Ammon's horn (tissue), 1 donor: ENCODE measurements at regions not wholly inside any gene's neighbourhood (a gene's known extent, or its start where the extent isn't known, plus 50 kb on each side); places are given as distances from the start of the nearest gene placed in this dataset.

Source experiments
- DNase-seq: peaks from one replicate; pipeline ENCODE4 v3.0.0-alpha.2; 2016; ENCODE audit warnings: low spot score

DNA sequence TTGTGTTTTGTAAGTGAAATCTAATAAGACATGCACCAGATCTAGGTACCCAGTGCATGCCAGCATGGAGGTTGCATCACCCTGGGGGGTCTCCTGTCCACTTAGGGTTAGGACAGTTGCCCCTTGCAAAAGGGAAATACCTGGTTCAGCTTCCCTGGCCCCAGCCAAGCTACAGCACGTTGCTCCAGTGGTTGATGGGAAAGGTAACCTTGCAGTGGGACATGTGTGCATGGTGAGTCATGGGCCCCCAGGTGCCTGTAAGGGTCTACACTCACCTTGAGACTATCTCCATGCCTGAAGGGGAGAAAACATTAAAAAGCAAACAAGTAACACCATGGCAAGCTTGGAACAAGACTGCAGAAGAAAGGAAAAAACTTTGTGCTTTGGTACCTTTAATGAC lies 143.9 kb downstream of the LSM5 start:
- no peak for DNase-seq

DNA sequence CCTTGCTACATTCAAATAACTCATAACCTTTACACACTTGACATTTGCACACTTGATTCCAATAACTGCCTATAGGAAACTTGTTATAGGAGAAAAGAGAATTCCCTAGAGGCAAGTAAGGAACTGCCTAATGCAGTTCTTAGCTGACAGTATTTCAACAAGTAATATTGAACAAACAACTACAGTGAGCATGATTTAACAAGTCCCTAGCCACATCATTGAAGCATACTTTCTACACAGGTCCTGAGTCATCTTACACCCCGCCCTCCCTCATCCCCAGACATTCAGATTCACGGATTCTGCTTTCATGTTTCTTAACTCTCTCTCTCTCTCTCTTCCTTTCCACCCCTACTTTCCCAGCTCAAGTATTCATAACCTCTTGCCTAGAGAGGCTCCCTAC lies 153.5 kb downstream of the LSM5 start:
- no peak for DNase-seq

DNA sequence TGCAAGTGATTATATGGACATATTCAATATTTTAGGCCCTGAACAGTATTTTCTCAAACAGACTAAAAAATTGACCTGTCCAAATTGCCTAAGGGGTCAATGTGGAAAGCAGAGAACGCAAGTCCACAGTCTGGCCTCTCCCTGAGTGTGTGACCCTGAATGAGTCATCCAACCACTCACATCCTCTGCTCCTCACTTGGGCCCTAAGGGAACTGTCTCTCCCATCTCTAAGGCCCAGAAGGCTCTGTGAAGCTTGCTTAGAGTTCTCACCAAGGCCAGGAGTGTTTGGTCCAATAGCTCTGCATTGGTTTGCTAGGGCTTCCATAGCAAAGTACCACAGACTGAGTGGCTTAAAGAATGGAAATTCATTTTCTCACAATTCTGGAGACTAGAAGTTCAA lies 155.1 kb downstream of the LSM5 start:
- DNase-seq, result no peak

DNA sequence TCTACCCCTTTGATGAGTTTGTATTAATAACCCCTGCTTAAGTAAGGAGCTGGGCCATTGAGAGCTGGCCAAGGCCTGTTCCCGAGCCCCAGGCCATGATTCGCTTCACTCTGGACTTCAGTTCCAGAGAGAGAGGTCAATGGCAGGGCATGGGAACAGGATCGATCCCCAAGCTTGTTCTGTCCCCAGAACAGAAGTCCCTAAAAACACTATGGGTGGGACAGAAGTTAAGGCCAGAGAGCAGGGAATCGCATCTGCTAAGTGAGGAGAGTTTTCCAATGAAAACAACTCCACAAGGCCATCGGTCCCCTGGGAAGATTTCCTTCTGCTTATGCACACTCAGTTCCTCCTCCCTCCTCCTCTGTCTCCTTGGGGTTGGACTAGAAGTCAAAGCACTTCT lies 159.6 kb downstream of the LSM5 start:
- no peak for DNase-seq

DNA sequence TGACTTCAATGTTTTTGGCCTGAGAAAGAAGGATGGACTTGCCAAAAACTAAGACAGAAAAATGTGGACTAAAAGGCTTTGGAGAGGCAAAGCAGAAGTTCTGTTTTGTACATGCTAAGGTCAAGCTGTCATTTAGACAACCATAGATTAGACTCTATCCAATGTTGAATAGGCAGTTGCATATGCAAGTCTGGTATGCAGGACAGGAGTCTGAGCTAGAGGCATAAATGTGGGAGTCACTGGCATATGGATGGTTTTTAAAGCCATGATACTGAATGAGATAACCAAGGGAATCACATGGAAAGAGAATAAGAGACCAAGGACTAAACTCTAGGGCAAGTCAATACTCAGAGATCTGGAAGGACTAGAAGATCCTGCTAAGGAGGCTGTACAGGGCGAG lies 164.1 kb downstream of the LSM5 start:
- no peak for DNase-seq

DNA sequence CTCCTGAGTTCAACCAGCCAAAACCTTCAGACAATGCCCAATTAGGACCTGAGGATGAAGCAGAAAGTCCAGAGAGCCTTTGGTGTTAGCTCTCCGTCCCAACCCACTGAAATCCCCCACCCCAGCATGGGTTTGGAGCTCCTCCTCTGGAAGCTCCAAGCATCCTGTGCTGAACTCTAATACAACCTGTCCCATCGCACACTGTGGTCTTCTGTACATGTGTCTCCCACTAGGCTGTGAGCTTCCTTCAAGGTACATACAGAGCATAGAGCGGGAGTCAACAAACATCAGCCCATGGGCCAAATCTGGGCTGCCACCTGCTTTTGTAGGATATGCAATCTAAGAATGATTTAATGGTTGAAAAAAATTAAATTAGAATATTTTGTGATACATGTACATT lies 166.5 kb downstream of the LSM5 start:
- DNase-seq, result no peak

DNA sequence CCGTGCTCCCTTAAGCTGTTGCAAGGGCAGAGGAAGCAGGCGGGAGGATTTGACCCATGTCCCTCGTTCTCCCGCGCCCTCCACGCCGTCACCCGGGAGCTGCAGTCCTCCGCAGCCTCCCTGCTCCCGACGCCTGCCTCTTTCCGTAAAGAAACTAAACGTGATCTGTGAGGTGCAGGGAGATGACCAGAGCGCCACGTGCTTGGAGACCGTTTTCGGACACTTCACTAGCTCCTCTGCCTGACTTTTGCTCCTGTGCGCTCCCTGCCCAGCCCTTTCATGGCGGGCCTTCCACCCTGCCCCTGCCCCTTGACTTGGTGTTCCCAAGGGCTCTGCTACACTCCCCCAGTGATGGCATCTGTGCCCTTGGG lies 171.2 kb downstream of the LSM5 start:
- no peak for DNase-seq

DNA sequence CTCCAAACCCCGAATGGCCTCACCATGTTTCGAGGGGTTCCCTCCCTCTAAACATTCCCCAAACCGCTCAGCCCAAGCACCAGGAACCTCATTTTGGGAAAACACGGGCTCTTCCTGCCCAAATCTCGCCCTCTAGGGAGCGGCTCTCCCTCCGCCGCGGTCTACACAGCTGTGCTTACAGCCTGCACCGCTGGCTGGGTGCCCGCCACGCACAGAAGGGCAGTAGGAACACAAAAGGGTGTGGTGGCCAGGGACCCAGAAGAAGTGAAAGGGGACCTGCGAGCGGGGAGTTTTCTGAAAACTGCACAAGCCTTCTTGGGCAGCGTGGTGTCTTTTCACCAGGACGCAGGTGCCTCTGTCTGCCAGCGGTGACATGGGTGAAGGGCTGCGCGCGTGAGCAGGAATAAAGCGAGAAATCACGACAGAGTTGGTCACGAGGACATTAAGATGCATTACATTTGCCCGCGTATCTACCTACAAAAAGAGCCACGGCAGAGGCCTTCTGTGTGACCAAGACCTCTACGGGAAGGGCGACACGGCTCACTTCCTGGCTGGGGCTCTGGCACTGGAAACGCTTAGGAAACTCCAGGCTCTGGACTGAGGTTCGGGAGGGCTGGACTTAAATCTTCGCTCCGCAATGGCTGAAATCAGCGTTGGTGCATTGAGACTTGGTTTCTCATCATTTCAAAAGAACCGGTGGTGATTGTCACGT lies 171.7 kb downstream of the LSM5 start:
- DNase-seq, result no peak

DNA sequence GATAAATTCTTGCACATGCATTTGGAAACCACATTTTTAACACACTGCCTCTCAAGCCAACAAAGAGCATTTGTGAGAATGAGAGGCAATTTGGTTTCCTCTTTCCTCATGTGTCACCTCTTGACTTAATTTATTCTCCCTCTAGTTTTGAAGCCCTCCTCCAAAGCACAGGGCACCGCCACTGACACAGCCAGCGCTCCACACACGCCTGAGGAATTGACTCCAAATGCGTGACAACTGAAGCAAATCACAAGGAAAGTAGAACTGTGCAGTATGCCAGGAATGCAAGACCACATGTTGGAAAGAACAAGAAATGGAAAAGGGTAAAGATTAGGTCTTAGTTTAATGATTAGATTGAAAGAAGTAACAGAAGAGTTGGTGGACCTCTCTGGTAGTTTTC lies 173.3 kb downstream of the LSM5 start:
- no peak for DNase-seq

DNA sequence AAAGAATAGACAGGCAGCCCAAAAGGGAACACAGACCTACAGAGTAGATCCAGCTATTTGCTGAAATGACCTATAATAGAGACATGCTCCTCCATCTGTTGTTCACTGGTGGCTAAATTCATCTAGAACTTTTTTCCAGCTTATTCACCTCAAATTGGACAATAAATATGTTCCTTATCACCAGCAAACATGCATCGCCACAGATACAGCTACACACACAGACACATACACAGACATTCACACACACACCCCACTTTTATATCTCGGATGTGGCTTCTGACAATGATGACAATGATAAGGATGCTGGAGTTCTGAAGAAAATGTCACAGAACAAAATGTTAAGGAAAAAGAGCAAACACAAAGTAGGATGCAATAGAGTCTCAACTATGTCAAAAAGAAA lies 175.4 kb downstream of the LSM5 start:
- no peak for DNase-seq

DNA sequence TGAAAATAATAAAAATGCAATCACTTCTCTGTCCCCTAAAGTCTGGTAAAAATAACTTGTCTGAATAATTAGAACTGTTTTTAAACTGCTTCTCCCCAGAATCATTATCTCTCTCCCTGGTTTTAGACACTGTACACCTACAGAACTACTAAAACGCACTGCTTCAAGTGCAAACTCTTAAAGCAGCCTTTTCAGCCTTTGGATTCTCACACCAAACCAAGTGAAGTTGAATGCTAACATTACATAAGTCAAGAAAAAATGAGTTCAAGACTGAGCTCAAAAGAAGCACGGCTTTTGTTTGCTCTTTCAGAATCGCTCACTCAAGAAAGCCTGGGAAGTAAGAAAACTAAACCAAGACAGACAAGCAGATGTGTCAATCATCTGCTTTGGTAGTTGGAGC lies 188.8 kb downstream of the LSM5 start:
- no peak for DNase-seq

DNA sequence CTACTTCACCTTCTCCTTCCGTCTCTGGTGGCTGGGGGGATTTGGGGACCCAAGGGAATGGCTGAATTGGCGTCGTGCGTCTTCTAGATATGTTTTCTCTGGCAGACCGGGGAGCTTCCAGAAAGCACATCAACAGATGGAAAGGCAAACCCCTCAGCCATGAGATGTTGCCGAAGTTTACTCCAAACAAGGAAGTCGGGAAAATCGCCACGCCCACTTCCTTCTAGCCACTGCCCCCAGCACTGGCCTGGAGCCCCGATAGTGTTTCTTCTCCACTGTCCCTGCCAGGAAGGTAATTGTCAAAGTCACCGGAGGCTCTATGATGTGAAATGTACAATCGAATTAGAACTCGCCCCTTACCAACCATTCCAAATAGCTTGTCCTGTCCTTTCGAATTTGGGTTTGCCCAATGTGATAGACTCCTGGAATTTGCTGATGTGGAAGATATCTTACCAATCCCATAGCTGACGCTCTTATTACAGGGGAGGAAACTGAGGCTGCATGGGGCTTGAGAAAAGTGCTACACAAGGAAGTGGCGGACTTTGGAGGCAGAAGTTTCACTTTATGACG lies 191.0 kb downstream of the LSM5 start:
- DNase-seq, result no peak

DNA sequence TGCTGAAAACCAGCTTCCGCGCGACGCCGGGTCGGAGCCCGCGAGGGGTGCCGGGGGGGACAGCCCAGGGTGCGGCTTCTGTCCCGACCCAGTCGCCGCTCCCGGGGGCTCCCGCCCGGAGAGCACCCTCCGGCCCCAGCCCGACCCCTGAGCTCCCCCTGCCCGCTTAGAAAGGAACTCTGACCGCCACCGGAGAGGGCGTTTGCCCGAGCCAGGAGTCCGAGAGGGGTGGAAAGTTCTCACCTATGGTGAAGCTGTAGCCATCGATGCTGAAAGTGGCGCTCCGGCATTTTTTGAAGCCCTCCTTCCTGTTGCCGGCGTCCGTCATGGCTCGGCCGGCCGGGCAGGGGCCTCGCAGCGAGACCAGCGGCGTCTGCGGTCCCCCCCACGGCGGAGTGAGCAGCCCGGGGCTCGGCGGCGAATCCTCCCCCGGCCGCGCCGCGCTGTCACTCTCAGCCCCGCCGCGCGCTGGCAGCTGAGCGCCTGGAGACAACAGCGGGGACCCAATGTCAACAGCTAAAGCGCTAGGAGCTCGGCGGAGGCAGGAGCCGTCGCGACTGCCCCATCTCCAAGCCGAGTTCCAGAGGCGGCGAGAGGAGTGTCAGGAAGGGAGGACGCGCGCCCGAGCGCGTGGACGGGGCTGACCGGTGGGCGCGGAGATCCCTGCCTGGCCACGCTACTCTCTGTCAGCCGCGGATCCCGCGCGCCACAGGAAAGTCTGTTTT lies 191.6 kb downstream of the LSM5 start:
- no peak for DNase-seq

DNA sequence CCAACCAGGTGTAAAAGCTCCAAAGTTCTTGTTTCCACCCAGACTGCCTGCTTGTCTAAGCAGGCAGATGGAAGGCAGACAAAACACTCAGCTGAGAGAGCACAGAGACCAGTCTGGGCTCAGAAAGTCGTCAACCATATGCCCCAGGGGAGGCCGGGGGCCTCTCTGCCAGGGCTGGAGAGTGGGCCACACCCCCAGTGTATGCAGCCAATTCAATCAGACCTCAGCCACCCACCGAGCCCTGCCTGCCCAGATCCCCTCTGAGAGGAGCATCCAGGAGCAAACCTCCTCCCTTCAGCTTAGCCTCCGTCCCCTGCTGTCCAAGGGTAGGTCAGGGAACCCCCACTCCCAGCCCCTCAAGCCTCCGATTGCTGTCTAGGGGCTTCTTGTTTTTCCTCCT lies 196.3 kb downstream of the LSM5 start:
- no peak for DNase-seq

DNA sequence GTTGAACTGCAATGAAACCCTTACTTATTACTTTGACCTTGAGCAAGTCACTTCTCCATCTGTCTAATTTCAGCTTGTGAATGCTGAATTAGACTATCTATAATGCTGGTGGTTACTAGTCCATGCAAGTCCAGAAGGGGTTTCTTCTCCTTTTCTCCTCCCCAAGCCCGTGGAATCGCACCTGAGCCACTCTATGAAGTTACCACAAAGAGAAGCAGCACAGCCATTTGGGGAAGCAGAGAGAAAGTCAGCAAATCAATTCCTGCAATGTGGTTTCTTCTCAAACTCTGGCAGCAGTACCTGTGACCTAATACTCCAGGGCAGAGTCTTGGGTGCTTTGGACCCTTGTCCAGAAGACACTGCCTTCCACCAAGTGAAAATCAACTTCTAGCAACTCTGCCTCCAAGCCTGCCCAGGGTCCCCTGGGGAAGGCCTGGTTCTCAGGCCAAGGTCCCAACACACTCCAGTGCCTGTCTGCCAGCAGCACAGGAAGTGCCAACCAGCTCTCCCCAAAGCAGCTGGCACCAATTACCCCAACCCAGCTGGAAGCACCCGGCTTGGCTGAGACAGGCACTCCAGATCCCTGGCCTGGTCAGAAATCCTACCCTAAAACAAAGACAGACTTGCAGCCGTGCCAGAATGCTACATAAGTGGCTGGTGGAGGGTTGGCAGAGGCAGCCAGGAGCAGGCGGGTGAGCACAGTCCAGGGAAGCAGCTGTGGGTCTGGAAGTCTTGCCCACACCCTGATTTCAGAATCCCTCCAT lies 200.3 kb downstream of the LSM5 start:
- DNase-seq, result peak; percentile 84

DNA sequence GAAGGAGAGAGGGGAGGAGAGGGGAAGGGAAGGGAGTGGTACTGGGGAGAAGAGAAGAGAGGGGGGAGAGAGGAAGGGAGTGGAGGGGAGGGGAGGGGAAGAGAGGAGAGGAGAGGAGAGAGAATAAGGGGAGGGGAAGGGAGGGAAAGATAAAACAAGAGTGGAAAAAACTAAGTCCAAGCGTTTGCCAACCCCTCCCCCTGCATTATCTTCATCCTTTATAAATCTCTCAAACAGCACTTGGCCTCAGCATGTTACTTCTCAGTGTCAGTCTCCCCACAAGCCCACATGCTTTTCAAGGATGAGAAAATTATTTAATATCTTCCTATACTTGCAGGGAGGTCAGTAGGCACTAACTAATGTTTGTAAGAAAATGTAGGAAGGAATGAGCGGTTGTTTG lies 204.5 kb downstream of the LSM5 start:
- no peak for DNase-seq

DNA sequence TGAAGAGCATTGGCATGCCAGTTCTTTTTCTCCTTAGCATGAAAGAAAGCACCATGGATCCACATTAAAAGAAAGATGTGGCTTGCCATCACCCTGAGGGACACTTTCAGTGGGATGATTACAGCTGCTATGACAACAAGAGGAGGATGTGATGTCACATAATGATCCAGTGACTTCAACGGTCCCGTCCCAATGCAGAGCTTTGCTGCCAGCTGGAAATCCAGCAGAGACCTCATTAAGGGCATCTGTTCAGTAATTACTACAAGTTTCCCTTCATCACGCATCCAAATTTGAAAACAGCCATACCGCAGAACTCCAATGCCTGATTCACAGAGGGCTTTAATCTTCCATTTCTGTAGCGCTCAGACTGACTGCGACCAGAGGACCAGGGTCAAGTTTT lies 206.6 kb downstream of the LSM5 start:
- DNase-seq, result no peak

DNA sequence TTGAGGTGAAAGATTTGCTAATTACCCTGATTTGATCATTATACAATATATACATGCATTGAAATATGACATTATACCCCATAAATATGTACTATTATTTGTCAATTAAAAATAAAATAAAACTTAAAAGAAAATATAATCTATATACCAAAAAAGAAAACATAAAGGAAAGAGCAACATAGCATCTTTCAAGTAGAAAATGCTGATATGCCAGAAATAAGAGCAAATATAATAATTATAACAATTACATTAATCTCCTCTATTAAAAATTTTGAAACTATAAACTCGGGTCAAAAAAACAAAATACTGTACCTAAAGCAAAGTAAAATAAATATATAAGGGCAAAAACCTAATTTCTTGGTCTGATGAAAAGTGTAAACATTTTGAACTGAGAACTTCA lies 209.3 kb upstream of the PDE1C start:
- no peak for DNase-seq

DNA sequence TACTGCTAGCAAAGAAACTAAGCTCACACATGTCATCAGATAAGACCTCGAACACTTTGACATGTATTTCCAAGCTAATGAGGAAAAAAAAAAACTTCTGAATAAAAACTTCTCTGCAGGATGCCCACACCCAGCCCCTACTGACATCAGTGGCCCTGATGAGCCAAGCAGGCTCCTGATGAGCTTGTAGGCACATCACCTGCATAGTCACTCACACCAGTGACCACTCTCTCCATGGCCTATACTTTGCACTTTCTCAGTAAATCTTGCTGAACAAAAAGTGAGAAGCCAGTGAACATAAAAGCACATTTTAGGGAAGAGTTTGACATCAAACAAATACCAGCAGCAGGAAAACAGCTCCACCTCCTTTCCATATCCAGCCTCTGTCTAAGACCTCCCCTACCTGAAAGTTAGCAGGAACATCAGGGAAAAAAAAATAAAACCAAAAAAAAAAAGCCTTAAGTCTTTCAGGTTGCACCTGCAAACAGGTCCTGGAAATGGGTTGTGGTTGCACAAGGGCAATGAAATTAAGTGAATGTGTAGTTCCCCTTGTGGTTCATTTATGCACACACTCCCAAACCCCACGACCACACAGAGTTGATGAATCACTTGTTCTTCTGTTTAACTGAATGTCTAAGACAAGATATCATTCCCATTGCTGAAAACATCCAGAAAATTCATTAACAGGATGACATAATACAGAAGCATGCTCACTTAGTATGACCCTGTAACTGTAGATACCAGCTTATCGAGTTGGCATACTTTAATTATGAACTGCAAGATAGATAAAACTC lies 205.2 kb upstream of the PDE1C start:
- no peak for DNase-seq

DNA sequence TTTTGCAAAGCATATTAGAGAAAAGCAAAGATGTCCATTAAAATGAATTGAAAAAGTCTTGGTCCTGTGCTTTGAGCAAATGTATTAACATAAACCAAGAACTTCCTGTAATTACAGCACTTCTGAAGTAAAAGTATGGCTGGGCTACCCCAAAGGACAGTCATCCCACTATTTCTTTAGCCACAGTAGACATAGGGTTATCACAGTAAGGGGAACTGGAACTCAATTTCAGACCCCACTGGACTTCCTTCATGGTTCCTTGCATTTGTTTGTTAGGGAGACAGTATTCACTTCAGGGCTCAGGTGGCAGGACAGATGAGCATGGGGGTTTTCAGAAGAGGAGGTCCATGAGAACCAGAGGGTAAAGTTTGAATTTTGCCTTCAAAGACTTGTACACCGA lies 203.1 kb upstream of the PDE1C start:
- no peak for DNase-seq

DNA sequence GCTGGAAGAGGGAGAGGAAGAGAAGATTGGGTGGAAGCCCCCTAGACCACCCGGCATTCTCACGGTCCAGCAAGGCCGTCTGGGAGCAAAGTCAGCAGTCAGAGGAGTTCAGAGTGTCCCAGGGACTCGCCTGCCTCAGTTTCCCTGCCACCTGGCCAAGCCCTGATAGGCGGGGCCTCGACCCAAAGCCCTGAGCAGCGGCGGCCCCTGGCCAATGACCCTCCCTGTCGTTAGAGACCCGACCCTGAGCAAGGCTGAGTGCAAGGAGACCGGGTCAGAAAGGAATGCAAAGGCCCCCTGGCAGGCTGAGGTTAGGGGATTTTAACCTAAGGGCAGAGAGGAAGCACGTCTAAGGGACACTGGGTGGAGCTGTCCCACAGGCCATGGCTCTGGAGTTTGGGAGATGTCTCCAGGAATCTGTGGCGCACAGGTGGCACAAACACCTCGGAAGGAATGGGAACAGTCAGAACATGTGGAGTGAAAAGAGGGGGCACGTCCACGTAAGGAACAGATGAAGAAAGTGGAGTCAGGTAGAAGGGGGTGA lies 196.8 kb upstream of the PDE1C start:
- DNase-seq, result no peak
